IPS DF 4.7 (cell line): ENCODE measurements at regions not wholly inside any gene's neighbourhood (a gene's known extent, or its start where the extent isn't known, plus 50 kb on each side); places are given as distances from the start of the nearest gene placed in this dataset.
"Not testable (repeated sequence)": the region's sequence is repeated elsewhere in the genome, so short reads cannot be mapped to it uniquely, and the experiment has no call there.

Experiments used
- DNase-seq: peaks from one replicate; pipeline ENCODE4 v3.0.0-alpha.2; 2013; ENCODE audit warnings: low spot score; ENCODE audit errors: extremely low read depth

- not testable (repeated sequence) for DNase-seq
Measured at GRCh38 chr5:125079028-125079427, 332.6 kb upstream of the ZNF608 start.

GRCh38 chr5:125081101-125081500, 334.7 kb upstream of the ZNF608 start:
- no peak for DNase-seq

- no peak for DNase-seq
Measured at GRCh38 chr5:125083981-125084380, 337.5 kb upstream of the ZNF608 start.

- no peak for DNase-seq
Measured at GRCh38 chr5:125085797-125086505, 339.5 kb upstream of the ZNF608 start.

- DNase-seq = no peak
Measured at GRCh38 chr5:125088522-125089105, 342.2 kb upstream of the ZNF608 start.

GRCh38 chr5:125092138-125092537, 345.7 kb upstream of the ZNF608 start:
- DNase-seq = not testable (repeated sequence)

- DNase-seq = peak; percentile 5
Measured at GRCh38 chr5:125093776-125094175, 347.3 kb upstream of the ZNF608 start.

GRCh38 chr5:125100342-125100741, 353.9 kb upstream of the ZNF608 start:
- no peak for DNase-seq

- DNase-seq = no peak
Measured at GRCh38 chr5:125100951-125101350, 354.5 kb upstream of the ZNF608 start.

GRCh38 chr5:125103459-125103858, 357.0 kb upstream of the ZNF608 start:
- no peak for DNase-seq

GRCh38 chr5:125106271-125106670, 359.8 kb upstream of the ZNF608 start:
- DNase-seq = no peak

- no peak for DNase-seq
Measured at GRCh38 chr5:125106881-125107280, 360.4 kb upstream of the ZNF608 start.

- no peak for DNase-seq
Measured at GRCh38 chr5:125109293-125109692, 362.9 kb upstream of the ZNF608 start.

- DNase-seq = no peak
Measured at GRCh38 chr5:125109816-125110215, 363.4 kb upstream of the ZNF608 start.

GRCh38 chr5:125112196-125112595, 365.8 kb upstream of the ZNF608 start:
- no peak for DNase-seq

- DNase-seq = no peak
Measured at GRCh38 chr5:125113328-125113727, 366.9 kb upstream of the ZNF608 start.

GRCh38 chr5:125115195-125115525, 368.7 kb upstream of the ZNF608 start:
- DNase-seq = no peak

GRCh38 chr5:125117566-125117965, 371.1 kb upstream of the ZNF608 start:
- no peak for DNase-seq

- peak; percentile 5 for DNase-seq
Measured at GRCh38 chr5:125120012-125120411, 373.6 kb upstream of the ZNF608 start.

GRCh38 chr5:125125031-125125823, 378.8 kb upstream of the ZNF608 start:
- DNase-seq = no peak

GRCh38 chr5:125126050-125126449, 379.6 kb upstream of the ZNF608 start:
- no peak for DNase-seq

GRCh38 chr5:125129151-125129806, 382.8 kb upstream of the ZNF608 start:
- no peak for DNase-seq
